ENCODE measurements at regions not wholly inside any gene's neighbourhood (a gene's known extent, or its start where the extent isn't known, plus 50 kb on each side); places are given as distances from the start of the nearest gene placed in this dataset.

- DNase-seq (ENCODE audit: low read depth in 3 of 3, low spot score in 1 of 3): no peak
Observed at GRCh38 chr2:198371921-198372543, 567.6 kb downstream of the PLCL1 start.

- no peak for DNase-seq (ENCODE audit: low read depth in 3 of 3, low spot score in 1 of 3)
Observed at GRCh38 chr2:198371329-198371728, 566.9 kb downstream of the PLCL1 start.

DNA sequence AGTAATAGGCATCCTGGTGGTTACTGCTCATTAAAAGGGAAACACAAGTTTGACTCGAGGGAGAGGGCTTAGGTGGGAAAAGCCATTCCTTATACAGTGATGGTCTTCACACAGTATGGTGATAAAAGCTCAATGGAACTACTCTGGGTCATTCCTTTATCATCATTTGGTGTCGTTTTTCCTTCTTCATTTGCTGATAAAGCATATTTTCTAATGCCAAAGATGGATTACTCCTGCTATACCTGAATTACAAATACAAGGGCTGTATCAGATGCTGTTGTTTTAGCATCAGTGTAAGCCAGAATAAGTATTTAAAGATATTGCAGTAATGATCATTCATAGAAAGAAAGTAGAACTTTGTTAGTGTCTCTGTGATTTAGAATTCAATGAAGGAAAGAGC, 563.7 kb downstream of the PLCL1 start:
- no peak for DNase-seq (ENCODE audit: low read depth in 3 of 3, low spot score in 1 of 3)

- DNase-seq (ENCODE audit: low read depth in 3 of 3, low spot score in 1 of 3): no peak
Observed at GRCh38 chr2:198362740-198363139, 558.3 kb downstream of the PLCL1 start.

- no peak for DNase-seq (ENCODE audit: low read depth in 3 of 3, low spot score in 1 of 3)
Observed at GRCh38 chr2:198359308-198359707, 554.9 kb downstream of the PLCL1 start.

DNA sequence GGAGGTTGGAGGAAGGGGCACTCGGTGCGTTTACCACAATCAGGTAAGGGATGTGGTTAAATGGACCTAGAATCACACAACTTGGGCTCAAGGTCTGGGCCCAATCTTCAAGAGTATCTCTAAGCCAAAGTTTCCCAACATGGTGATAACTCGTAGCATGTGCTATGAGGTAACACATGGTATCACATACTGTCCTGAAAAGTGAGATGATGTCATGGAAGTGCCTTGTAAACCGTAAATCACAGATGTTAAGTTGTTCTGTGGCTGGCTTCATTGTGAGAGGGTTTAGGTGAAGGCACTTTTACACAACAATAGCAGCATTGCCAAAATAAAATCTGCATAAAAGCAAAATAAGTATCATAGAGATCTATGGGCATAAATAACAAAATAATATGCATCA, 551.8 kb downstream of the PLCL1 start:
- DNase-seq (ENCODE audit: low read depth in 3 of 3, low spot score in 1 of 3): no peak

GRCh38 chr2:198351647-198352046, 547.3 kb downstream of the PLCL1 start:
- no peak for DNase-seq (ENCODE audit: low read depth in 3 of 3, low spot score in 1 of 3)

- no peak for DNase-seq (ENCODE audit: low read depth in 3 of 3, low spot score in 1 of 3)
Observed at GRCh38 chr2:198347946-198348345, 543.6 kb downstream of the PLCL1 start.

GRCh38 chr2:198347349-198347748, 543.0 kb downstream of the PLCL1 start:
- DNase-seq (ENCODE audit: low read depth in 3 of 3, low spot score in 1 of 3): no peak

DNA sequence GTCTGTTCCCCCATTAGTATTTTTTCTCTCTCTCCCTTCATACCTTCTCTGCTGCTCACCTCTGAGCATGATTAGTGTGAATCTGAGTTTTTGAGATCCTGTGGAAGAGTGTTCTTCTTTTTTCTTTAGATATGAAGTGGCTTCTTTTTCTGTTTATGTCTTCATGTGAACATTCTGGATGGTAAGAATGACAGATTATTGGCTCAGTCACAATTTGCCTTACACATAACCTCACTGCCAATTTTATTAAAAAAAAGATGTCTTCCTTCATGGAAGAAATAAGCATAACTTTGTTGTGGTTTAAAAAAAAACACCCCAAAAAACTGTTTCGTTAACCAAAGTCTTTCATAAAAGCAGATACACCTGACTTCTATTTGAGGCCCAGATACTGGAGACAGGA, 539.1 kb downstream of the PLCL1 start:
- DNase-seq (ENCODE audit: low read depth in 3 of 3, low spot score in 1 of 3): no peak

DNA sequence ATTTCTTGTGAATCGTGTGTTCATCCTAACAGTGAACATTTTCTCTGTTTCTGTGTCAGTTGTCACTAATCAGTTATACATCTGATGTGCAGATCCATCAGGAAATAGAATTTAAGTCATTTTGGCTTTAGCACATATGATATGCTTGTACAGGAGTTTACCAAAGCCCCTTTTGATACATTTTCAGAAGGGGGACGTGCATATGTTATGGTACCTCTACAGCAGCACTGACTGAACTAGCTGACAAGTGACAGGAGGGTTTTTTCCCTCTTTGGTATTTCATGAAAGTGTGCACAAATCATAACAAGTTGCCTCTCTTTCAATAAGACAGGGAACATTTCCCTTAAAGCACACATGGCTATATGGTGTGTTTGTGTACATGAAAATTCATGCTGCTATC, 536.5 kb downstream of the PLCL1 start:
- no peak for DNase-seq (ENCODE audit: low read depth in 3 of 3, low spot score in 1 of 3)

DNA sequence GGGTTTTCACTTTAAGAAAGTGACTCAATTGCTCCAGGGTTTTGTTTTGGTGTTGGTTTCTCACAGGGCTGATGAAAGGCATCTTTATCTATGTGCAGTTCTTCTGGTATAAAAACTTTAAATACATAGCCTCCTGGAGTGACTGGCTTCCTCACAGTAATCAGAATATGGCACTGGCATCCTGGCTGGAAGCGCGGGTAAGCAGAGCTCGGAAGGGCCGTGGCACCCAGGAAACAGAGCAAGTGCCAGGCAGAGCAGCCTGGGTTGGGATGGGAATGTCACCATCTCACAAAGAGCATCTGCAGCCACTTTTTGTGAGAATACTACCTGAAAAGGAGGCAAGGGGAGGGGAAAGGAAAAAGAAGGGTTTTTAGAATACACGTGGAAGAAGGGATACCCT, 534.7 kb downstream of the PLCL1 start:
- no peak for DNase-seq (ENCODE audit: low read depth in 3 of 3, low spot score in 1 of 3)

DNA sequence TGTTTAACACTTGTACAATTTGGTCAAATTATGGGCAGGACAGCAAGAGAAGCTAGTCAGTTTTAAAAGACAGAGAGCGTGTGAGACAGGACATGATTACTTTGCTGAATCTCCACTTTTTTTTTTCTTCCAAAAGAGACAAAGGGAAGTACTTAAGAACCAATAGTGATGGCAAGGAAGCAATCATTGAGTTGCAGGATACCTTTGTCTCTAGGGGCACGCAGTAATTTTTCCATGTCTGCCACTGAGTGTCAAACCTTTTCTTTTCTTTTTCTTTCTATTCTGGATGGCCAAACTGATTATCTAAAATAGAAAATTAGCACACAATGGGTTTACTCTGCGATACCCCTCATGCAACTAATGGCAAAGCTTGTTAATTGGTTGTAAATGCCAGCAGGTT, 533.0 kb downstream of the PLCL1 start:
- no peak for DNase-seq (ENCODE audit: low read depth in 3 of 3, low spot score in 1 of 3)

GRCh38 chr2:198328454-198328853, 524.1 kb downstream of the PLCL1 start:
- DNase-seq (ENCODE audit: low read depth in 3 of 3, low spot score in 1 of 3): no peak

GRCh38 chr2:198327526-198327925, 523.1 kb downstream of the PLCL1 start:
- DNase-seq (ENCODE audit: low read depth in 3 of 3, low spot score in 1 of 3): no peak

GRCh38 chr2:198326431-198326830, 522.0 kb downstream of the PLCL1 start:
- no peak for DNase-seq (ENCODE audit: low read depth in 3 of 3, low spot score in 1 of 3)

- DNase-seq (ENCODE audit: low read depth in 3 of 3, low spot score in 1 of 3): no peak
Observed at GRCh38 chr2:198325359-198325758, 521.0 kb downstream of the PLCL1 start.

DNA sequence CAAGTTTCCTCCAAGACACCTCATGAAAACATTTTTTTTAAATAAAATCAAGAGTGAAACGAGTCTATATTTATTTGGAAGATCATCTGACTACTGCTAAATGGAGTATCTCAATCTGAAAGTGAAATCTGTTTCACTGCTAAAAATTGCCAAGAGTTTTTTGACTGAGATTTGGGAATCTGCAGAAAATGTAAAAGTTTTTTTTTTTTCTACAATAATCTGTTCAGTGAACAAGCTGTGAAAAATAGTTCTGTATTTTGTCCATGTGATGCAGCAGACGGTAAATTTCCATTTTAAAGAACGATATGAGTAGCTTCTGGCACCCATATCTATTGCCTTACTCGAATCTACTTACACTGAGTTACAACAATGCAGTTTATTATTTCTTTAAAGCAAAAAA, 519.7 kb downstream of the PLCL1 start:
- DNase-seq (ENCODE audit: low read depth in 3 of 3, low spot score in 1 of 3): no peak

GRCh38 chr2:198322275-198322674, 517.9 kb downstream of the PLCL1 start:
- DNase-seq (ENCODE audit: low read depth in 3 of 3, low spot score in 1 of 3): no peak

DNA sequence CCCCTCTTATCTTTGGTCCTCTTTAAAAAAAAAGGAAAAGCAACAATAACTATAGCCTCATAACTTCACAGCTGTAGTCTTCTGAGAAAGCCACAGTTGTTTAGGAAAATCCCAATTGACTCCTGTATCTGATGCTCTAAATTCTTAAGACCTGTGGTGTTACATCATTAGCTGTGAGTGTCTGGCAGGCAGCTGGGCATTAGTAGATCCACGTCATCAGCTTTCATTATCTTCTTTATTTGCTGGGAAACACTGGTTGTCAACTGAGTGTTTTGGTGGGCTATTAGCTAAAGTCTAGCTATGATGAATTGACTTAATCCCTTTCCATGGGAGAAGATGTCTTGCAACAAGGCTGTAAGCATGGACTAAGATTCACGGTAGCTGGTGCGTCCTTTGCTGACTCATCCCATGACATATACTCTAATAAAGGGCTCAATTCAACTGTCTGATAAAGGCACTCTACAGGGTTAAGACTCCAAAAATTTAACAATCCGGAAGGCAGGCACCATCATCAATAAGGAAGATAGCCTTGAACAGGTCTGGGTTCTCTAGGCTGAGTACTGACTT, 517.2 kb downstream of the PLCL1 start:
- DNase-seq (ENCODE audit: low read depth in 3 of 3, low spot score in 1 of 3): no peak

GRCh38 chr2:198316852-198317396, 512.5 kb downstream of the PLCL1 start:
- no peak for DNase-seq (ENCODE audit: low read depth in 3 of 3, low spot score in 1 of 3)

DNA sequence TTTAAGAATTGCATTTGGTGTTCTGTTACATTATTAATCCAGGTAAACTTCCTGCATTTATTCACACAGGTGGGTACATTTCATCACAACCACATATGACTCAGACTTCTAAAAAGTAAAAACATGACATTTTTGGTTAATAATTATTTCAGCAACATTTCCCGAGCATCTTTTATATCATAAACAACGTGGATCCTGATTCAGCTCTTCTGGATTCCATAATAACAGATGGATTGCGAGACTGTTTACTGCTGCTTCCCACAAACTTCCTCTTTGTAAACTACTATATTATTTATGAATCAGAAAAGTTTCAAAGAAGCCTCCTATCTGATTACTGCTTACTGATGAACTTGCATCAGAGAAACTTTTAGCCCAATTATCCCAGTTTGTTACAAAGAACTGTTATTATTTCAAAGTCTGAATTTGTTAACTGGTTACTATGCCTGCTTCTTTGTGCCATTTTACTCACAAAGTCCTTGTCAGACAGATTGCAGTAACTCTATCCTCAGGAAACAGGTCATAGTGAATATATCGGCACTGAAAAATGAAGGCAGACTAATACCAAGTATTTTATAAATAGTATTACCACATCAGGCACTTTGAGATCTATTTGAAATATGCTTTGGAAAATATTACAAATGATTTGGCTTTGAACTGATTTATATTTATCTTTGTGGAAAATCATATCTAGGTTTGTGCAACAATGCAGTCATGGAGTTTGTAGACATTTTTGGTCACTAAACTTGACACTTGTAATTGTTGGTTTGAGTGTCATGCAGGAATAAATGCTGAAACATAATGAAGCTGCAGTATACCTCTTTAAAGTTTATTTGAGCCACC, 511.6 kb downstream of the PLCL1 start:
- DNase-seq (ENCODE audit: low read depth in 3 of 3, low spot score in 1 of 3): no peak

Measured in stimulated activated CD4-positive, alpha-beta T cell treated with anti-CD3 and anti-CD28 coated beads, TNF-alpha, amount 100 ng/mL, for 1 hour (primary cell).